ENCODE measurements at regions not wholly inside any gene's neighbourhood (a gene's known extent, or its start where the extent isn't known, plus 50 kb on each side); places are given as distances from the start of the nearest gene placed in this dataset.

- H3K4me3 ChIP-seq (ENCODE audit: low read depth, low read length), result no peak overlapping the region
- H3K27me3 ChIP-seq (ENCODE audit: control insufficient read depth, insufficient read depth, low read length), result peaks cover 2% of the 10 kb centered on the region
- FAIRE-seq (no peak), DNase-seq (ENCODE audit: low read depth) (no peak)
- H3K36me3 ChIP-seq (ENCODE audit: control insufficient read depth, insufficient read depth, low read length), result no peaks in the 10 kb centered on the region
- TF ChIP-seq CTCF (IDR thresholded peaks at IDR 0.05; ENCODE audit: insufficient read depth, low read length, severe bottlenecking), result no peak
Measured at GRCh38 chr2:44836174-44836573, 105.3 kb upstream of the SIX3 start.

- FAIRE-seq (no peak), DNase-seq (ENCODE audit: low read depth) (no peak)
- H3K36me3 ChIP-seq (ENCODE audit: control insufficient read depth, insufficient read depth, low read length), result no peaks in the 10 kb centered on the region
- H3K4me3 ChIP-seq (ENCODE audit: low read depth, low read length), result no peak overlapping the region
- TF ChIP-seq CTCF (IDR thresholded peaks at IDR 0.05; ENCODE audit: insufficient read depth, low read length, severe bottlenecking), result no peak
- H3K27me3 ChIP-seq (ENCODE audit: control insufficient read depth, insufficient read depth, low read length), result peaks cover 2% of the 10 kb centered on the region
Measured at GRCh38 chr2:44836916-44837315, 104.6 kb upstream of the SIX3 start.

GRCh38 chr2:44838116-44838790, 103.2 kb upstream of the SIX3 start:
- Histone ChIP-seq H3K4me3 (ENCODE audit: low read depth, low read length) (no peak overlapping the region), H3K36me3 (ENCODE audit: control insufficient read depth, insufficient read depth, low read length) (no peaks in the 10 kb centered on the region), H3K27me3 (ENCODE audit: control insufficient read depth, insufficient read depth, low read length) (peaks cover 2% of the 10 kb centered on the region)
- DNase-seq (ENCODE audit: low read depth) (no peak), FAIRE-seq (no peak)
- TF ChIP-seq CTCF (IDR thresholded peaks at IDR 0.05; ENCODE audit: insufficient read depth, low read length, severe bottlenecking), result no peak

GRCh38 chr2:44839370-44839769, 102.1 kb upstream of the SIX3 start:
- H3K4me3 ChIP-seq (ENCODE audit: low read depth, low read length), result no peak overlapping the region
- no peak for DNase-seq (ENCODE audit: low read depth)

GRCh38 chr2:44839771-44840502, 101.6 kb upstream of the SIX3 start:
- Histone ChIP-seq H3K4me3 (ENCODE audit: low read depth, low read length) (no peak overlapping the region), H3K36me3 (ENCODE audit: control insufficient read depth, insufficient read depth, low read length) (no peaks in the 10 kb centered on the region), H3K27me3 (ENCODE audit: control insufficient read depth, insufficient read depth, low read length) (peaks cover 2% of the 10 kb centered on the region)
- FAIRE-seq (no peak), DNase-seq (ENCODE audit: low read depth) (no peak)
- no peak for TF ChIP-seq CTCF (IDR thresholded peaks at IDR 0.05; ENCODE audit: insufficient read depth, low read length, severe bottlenecking)

More at GRCh38 chr2:44839370-44839769, 102.1 kb upstream of the SIX3 start:
- no peak for TF ChIP-seq CTCF (IDR thresholded peaks at IDR 0.05; ENCODE audit: insufficient read depth, low read length, severe bottlenecking)
- no peak for FAIRE-seq
- no peaks in the 10 kb centered on the region for H3K36me3 ChIP-seq (ENCODE audit: control insufficient read depth, insufficient read depth, low read length)
- H3K27me3 ChIP-seq (ENCODE audit: control insufficient read depth, insufficient read depth, low read length), result peaks cover 2% of the 10 kb centered on the region
